ENCODE measurements at regions not wholly inside any gene's neighbourhood (a gene's known extent, or its start where the extent isn't known, plus 50 kb on each side); places are given as distances from the start of the nearest gene placed in this dataset.

DNA sequence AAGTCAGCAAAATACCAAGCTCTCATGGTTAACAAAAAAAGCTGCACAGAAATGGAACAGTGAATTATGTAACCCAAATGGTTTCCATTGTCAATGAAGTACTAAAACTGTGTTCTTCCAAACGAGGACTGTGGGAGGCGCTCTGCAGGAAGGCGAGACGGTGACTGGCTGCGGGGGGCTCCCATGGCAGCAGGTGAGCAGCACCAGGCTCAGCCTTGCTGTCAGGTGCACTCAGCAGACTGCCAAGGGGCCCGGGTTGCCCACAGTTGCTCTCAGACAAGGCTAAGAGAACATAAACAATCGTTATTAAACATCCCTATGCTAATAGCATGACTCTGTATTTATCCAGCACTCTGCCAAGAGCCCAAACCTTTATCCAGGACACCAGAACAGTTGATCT, 630.3 kb upstream of the ARID1B start:
- Histone ChIP-seq H3K27me3 (no peaks in the 10 kb centered on the region), H3K36me3 (no peaks in the 10 kb centered on the region), H3K27ac (no peak overlapping the region), H3K4me3 (no peak overlapping the region), H3K4me1 (no peaks in the 10 kb centered on the region), H3K9me3 (no peaks in the 10 kb centered on the region)
- WGBS = 77% methylated on average over 7 of the region's 7 CpGs
- TF ChIP-seq, protein P1, sequence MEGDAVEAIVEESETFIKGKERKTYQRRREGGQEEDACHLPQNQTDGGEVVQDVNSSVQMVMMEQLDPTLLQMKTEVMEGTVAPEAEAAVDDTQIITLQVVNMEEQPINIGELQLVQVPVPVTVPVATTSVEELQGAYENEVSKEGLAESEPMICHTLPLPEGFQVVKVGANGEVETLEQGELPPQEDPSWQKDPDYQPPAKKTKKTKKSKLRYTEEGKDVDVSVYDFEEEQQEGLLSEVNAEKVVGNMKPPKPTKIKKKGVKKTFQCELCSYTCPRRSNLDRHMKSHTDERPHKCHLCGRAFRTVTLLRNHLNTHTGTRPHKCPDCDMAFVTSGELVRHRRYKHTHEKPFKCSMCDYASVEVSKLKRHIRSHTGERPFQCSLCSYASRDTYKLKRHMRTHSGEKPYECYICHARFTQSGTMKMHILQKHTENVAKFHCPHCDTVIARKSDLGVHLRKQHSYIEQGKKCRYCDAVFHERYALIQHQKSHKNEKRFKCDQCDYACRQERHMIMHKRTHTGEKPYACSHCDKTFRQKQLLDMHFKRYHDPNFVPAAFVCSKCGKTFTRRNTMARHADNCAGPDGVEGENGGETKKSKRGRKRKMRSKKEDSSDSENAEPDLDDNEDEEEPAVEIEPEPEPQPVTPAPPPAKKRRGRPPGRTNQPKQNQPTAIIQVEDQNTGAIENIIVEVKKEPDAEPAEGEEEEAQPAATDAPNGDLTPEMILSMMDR (IDR thresholded peaks at IDR 0.05) = no peak
- TF ChIP-seq EP300 (IDR thresholded peaks at IDR 0.05) (no peak), POLR2A (IDR thresholded peaks at IDR 0.05) (no peak), POLR2AphosphoS5 (IDR thresholded peaks at IDR 0.05) (no peak)
- no peak for DNase-seq (ENCODE audit: low spot score in 2 of 2)

DNA sequence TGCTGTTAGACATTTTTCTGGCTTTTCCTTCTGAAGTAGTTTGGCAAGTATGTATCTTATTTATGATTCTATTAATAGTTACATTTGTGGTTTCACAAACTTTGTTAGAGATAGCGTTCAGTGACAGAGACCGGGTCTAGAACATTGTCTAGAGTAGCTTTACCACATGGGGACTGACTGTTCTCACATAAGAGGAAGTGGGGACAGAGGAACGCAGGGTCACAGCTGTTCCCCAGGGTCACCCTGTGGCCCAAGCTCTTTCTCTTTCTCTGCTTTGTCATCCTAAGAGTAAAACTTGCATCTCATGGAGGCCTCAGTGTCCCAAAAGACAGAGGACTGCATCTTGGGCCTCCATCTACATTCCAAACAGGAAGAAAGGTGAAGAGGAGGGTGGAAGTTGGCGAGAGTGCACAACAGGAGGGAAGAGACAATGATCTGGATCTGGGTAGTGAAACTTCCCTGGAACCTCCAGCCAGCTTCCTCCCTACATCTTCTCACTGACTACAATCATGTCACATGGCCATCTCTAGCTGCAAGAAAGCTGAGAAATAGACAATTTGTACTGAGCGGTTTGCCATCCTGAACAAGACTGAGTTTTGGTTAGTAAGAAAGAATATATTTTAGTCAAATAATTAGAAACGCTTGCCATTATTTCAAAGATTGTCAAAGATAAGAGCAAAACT, 645.8 kb upstream of the ARID1B start:
- TF ChIP-seq POLR2A (IDR thresholded peaks at IDR 0.05) = no peak
- no peak for TF ChIP-seq EP300 (IDR thresholded peaks at IDR 0.05)
- TF ChIP-seq, protein P1 (IDR thresholded peaks at IDR 0.05) = no peak
- TF ChIP-seq POLR2AphosphoS5 (IDR thresholded peaks at IDR 0.05) = no peak
- no peak overlapping the region for H3K27ac ChIP-seq
- WGBS = 66% methylated on average over 6 of the region's 6 CpGs
- no peaks in the 10 kb centered on the region for H3K27me3 ChIP-seq
- H3K36me3 ChIP-seq = no peaks in the 10 kb centered on the region
- H3K4me1 ChIP-seq = peaks cover 4% of the 10 kb centered on the region
- no peak for DNase-seq (ENCODE audit: low spot score in 2 of 2)
- H3K9me3 ChIP-seq = no peaks in the 10 kb centered on the region
- no peak overlapping the region for H3K4me3 ChIP-seq

DNA sequence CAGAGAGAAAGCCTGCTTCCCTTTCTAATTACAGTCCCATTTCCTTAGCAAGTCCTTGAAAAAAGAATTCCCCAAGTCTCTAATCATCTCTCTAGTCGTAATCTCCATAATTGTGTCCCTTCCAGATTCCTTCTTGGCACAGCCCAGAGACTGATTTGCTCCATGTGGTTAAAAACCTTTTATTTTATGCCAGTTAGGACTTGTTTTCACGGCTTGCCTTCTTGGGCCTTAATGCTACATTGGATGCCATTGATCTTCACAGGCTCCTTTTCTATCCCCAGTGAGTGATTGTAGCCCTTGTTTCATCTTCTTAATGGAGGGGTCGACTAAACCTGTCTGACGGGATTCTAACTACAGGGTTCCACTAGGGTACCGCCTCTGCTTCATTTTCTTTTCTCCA, 650.6 kb upstream of the ARID1B start:
- no peak for DNase-seq (ENCODE audit: low spot score in 2 of 2)
- no peaks in the 10 kb centered on the region for H3K9me3 ChIP-seq

DNA sequence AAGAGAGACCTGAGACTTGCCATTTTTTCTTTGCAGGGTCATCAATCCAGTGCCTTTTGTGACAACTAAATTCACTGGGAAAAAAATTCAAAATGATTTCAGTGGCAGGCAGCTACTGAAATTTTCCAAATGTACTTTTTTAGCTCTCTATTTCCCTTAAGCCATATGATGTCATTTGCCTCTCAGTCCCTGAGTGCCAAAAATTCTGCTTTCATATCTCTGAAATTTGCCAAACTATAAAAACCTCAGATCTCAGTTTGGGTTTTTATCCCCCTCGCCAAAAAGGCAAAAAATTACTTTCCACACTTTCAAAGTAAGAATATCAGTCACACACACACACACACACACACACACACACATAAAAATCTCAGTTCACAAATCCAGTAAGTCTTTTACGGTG, 651.3 kb upstream of the ARID1B start:
- H3K9me3 ChIP-seq = no peaks in the 10 kb centered on the region
- H3K27ac ChIP-seq = no peak overlapping the region
- no peak for DNase-seq (ENCODE audit: low spot score in 2 of 2)
- H3K4me3 ChIP-seq = no peak overlapping the region
- H3K27me3 ChIP-seq = no peaks in the 10 kb centered on the region
- WGBS = 23% methylated on average over 2 of the region's 2 CpGs
- peaks cover 16% of the 10 kb centered on the region for H3K4me1 ChIP-seq
- H3K36me3 ChIP-seq = no peaks in the 10 kb centered on the region
- TF ChIP-seq, protein P1 (IDR thresholded peaks at IDR 0.05) = no peak
- TF ChIP-seq EP300 (IDR thresholded peaks at IDR 0.05) (no peak), POLR2AphosphoS5 (IDR thresholded peaks at IDR 0.05) (no peak), POLR2A (IDR thresholded peaks at IDR 0.05) (no peak)

More for the DNA sequence above, 650.6 kb upstream of the ARID1B start:
- no peak overlapping the region for H3K27ac ChIP-seq
- H3K4me3 ChIP-seq = no peak overlapping the region
- no peaks in the 10 kb centered on the region for H3K27me3 ChIP-seq
- H3K4me1 ChIP-seq = peaks cover 16% of the 10 kb centered on the region
- TF ChIP-seq POLR2AphosphoS5 (IDR thresholded peaks at IDR 0.05) (no peak), EP300 (IDR thresholded peaks at IDR 0.05) (no peak), POLR2A (IDR thresholded peaks at IDR 0.05) (no peak)
- TF ChIP-seq, protein P1 (IDR thresholded peaks at IDR 0.05) = no peak
- 29% methylated on average over 5 of the region's 5 CpGs for WGBS
- no peaks in the 10 kb centered on the region for H3K36me3 ChIP-seq

DNA sequence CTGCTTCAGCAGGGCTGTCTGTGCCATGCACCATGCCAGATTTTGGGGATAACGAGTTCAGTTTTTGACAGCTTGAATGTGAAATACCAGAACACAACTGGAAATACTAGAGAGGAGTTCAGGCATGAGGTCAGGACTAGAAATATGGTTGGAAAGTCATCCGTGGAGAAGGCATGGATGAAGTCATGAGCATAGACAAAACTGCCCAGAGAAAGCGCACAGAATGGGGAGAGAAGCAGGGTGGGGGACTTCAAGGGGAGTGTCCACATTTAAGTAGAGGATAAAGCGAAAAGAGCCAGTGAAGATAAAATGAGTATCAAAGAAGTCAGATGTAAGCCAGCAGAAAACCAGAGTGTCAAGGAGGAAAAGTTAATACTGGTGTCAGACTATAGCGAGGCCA, 653.4 kb upstream of the ARID1B start:
- 91% methylated on average over 5 of the region's 5 CpGs for WGBS
- no peak overlapping the region for H3K4me3 ChIP-seq
- H3K27ac ChIP-seq = no peak overlapping the region
- no peaks in the 10 kb centered on the region for H3K9me3 ChIP-seq
- no peak for DNase-seq (ENCODE audit: low spot score in 2 of 2)
- H3K4me1 ChIP-seq = peaks cover 16% of the 10 kb centered on the region
- no peaks in the 10 kb centered on the region for H3K27me3 ChIP-seq
- TF ChIP-seq POLR2AphosphoS5 (IDR thresholded peaks at IDR 0.05) (no peak), POLR2A (IDR thresholded peaks at IDR 0.05) (no peak), EP300 (IDR thresholded peaks at IDR 0.05) (no peak)
- TF ChIP-seq, protein P1 (IDR thresholded peaks at IDR 0.05) = no peak
- H3K36me3 ChIP-seq = no peaks in the 10 kb centered on the region

Data from suprapubic skin (tissue), 4 donors.